ENCODE measurements at regions not wholly inside any gene's neighbourhood (a gene's known extent, or its start where the extent isn't known, plus 50 kb on each side); places are given as distances from the start of the nearest gene placed in this dataset.

DNA sequence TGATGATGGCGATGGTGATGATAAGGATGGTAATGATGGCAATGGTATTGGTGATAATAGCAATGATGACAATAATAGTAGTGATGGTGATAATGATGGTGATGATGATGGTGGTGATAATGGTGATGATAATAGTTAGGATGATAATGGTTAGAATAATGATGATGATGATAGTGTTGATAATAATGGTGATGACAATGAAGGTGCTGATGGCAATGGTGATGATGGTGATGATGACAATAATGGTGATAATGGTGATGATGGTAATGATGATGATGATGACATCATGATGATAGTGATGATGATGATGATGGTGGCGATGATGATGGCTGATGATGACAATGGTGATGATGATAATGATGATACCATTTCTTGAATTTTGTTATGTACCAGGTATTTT, 309.9 kb downstream of the MIAT start:
- H3K4me2 ChIP-seq (replicated peaks; ENCODE audit: low read depth, low read length, poor library complexity, severe bottlenecking), result no peak overlapping the region
- H3K27ac ChIP-seq (ENCODE audit: low read length in 2 of 2), result no peak overlapping the region
- ATAC-seq (ENCODE audit: low read depth) (no peak), DNase-seq (no peak)
- CTCF ChIA-PET, result no interaction called here
- H3K4me3 ChIP-seq (ENCODE audit: control extremely low read depth in 1 of 5, extremely low read depth in 1 of 5, insufficient read depth in 1 of 5, low read depth in 2 of 5, low read length in 4 of 5), result no peak overlapping the region
- POLR2A ChIA-PET, result no interaction called here
- no peaks in the 10 kb centered on the region for H3K36me3 ChIP-seq (replicated peaks in 1 of 2; ENCODE audit: control extremely low read depth in 1 of 2, control insufficient read depth in 1 of 2, extremely low read depth in 1 of 2, insufficient read depth in 2 of 2, low read length in 1 of 2)
- TF ChIP-seq, protein P1, sequence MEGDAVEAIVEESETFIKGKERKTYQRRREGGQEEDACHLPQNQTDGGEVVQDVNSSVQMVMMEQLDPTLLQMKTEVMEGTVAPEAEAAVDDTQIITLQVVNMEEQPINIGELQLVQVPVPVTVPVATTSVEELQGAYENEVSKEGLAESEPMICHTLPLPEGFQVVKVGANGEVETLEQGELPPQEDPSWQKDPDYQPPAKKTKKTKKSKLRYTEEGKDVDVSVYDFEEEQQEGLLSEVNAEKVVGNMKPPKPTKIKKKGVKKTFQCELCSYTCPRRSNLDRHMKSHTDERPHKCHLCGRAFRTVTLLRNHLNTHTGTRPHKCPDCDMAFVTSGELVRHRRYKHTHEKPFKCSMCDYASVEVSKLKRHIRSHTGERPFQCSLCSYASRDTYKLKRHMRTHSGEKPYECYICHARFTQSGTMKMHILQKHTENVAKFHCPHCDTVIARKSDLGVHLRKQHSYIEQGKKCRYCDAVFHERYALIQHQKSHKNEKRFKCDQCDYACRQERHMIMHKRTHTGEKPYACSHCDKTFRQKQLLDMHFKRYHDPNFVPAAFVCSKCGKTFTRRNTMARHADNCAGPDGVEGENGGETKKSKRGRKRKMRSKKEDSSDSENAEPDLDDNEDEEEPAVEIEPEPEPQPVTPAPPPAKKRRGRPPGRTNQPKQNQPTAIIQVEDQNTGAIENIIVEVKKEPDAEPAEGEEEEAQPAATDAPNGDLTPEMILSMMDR (IDR thresholded peaks at IDR 0.05), result no peak
- no peak for TF ChIP-seq EZH2 (IDR thresholded peaks at IDR 0.05; ENCODE audit: borderline replicate concordance, insufficient read depth, low read depth, low read length, poor library complexity, severe bottlenecking)
- no peaks in the 10 kb centered on the region for H3K9me3 ChIP-seq (ENCODE audit: control extremely low read depth in 1 of 3, control insufficient read depth in 2 of 3, insufficient read depth in 1 of 3, low read length in 2 of 3)
- no peaks in the 10 kb centered on the region for H4K20me1 ChIP-seq (ENCODE audit: control insufficient read depth, insufficient read depth, low read length, poor library complexity, severe bottlenecking)
- no peak overlapping the region for H3K4me3 Mint-ChIP-seq
- H3K79me2 ChIP-seq (ENCODE audit: control insufficient read depth, insufficient read depth, low read length), result no peaks in the 10 kb centered on the region
- H3K27ac Mint-ChIP-seq, result no peak overlapping the region
- WGBS (ENCODE audit: insufficient coverage), result 100% methylated on average over 1 of the region's 2 CpGs
- H3K4me1 ChIP-seq (ENCODE audit: control insufficient read depth in 2 of 2, insufficient read depth in 2 of 2, low read length in 2 of 2), result no peaks in the 10 kb centered on the region
- intact Hi-C loops (cut with micrococcal nuclease), result no loop called here
- H2AFZ ChIP-seq (ENCODE audit: insufficient read depth, low read depth, low read length, poor library complexity, severe bottlenecking), result no peak overlapping the region
- H3K27me3 ChIP-seq (replicated peaks in 1 of 4; ENCODE audit: control extremely low read depth in 1 of 4, control insufficient read depth in 3 of 4, insufficient read depth in 4 of 4, low read length in 3 of 4), result no peaks in the 10 kb centered on the region
- peaks cover 22% of the 10 kb centered on the region for H3K27me3 Mint-ChIP-seq
- no peaks in the 10 kb centered on the region for H3K4me1 Mint-ChIP-seq
- H3K9me3 Mint-ChIP-seq (ENCODE audit: insufficient read depth), result peaks cover 9% of the 10 kb centered on the region
- H3K9ac ChIP-seq (ENCODE audit: low read length), result no peak overlapping the region

DNA sequence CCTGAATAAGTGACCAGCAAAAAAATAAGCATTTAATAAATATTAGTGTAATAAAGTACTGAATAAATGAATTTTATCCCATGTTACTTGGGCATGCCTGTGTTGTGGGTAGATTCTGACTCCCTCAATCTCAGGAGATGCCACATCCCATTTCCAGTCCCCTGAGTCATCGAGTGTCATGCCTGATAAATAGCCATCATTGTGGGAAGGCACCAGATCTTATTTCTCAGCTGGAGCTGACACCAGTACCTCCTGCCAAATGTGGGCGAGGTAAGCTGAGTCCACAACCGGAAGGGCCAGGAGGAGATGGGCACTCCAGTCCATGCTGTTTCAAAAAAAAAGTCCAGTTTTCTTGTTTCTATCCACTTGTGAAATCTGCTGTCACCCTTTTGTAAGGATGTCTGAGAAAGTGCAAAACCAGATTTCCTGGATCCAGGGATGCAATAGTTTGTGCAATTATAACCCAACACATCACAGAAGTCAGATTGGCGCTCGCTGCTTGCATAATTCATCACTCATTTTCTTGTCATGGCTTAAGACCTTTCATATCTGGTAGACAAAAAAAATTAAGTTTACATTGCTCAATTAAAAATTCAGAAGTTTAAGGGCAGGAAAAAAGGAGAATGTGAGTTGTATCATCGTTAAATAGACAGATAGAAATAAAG, 311.6 kb downstream of the MIAT start:
- WGBS (ENCODE audit: insufficient coverage), result 85% methylated on average over 4 of the region's 6 CpGs
- intact Hi-C loops (cut with micrococcal nuclease), result no loop called here
- Mint-ChIP-seq H3K4me1 (no peaks in the 10 kb centered on the region), H3K9me3 (ENCODE audit: insufficient read depth) (peaks cover 9% of the 10 kb centered on the region), H3K4me3 (no peak overlapping the region), H3K27ac (no peak overlapping the region), H3K27me3 (peaks cover 19% of the 10 kb centered on the region)
- Histone ChIP-seq H3K27me3 (replicated peaks in 1 of 4; ENCODE audit: control extremely low read depth in 1 of 4, control insufficient read depth in 3 of 4, insufficient read depth in 4 of 4, low read length in 3 of 4) (no peaks in the 10 kb centered on the region), H3K79me2 (ENCODE audit: control insufficient read depth, insufficient read depth, low read length) (no peaks in the 10 kb centered on the region), H2AFZ (ENCODE audit: insufficient read depth, low read depth, low read length, poor library complexity, severe bottlenecking) (no peak overlapping the region), H3K4me3 (ENCODE audit: control extremely low read depth in 1 of 5, extremely low read depth in 1 of 5, insufficient read depth in 1 of 5, low read depth in 2 of 5, low read length in 4 of 5) (no peak overlapping the region), H3K4me2 (replicated peaks; ENCODE audit: low read depth, low read length, poor library complexity, severe bottlenecking) (no peak overlapping the region), H3K9me3 (ENCODE audit: control extremely low read depth in 1 of 3, control insufficient read depth in 2 of 3, insufficient read depth in 1 of 3, low read length in 2 of 3) (no peaks in the 10 kb centered on the region), H3K27ac (ENCODE audit: low read length in 2 of 2) (no peak overlapping the region), H4K20me1 (ENCODE audit: control insufficient read depth, insufficient read depth, low read length, poor library complexity, severe bottlenecking) (no peaks in the 10 kb centered on the region), H3K4me1 (ENCODE audit: control insufficient read depth in 2 of 2, insufficient read depth in 2 of 2, low read length in 2 of 2) (no peaks in the 10 kb centered on the region), H3K36me3 (replicated peaks in 1 of 2; ENCODE audit: control extremely low read depth in 1 of 2, control insufficient read depth in 1 of 2, extremely low read depth in 1 of 2, insufficient read depth in 2 of 2, low read length in 1 of 2) (no peaks in the 10 kb centered on the region), H3K9ac (ENCODE audit: low read length) (no peak overlapping the region)
- ATAC-seq (ENCODE audit: low read depth) (no peak), DNase-seq (no peak)
- TF ChIP-seq EZH2 (IDR thresholded peaks at IDR 0.05; ENCODE audit: borderline replicate concordance, insufficient read depth, low read depth, low read length, poor library complexity, severe bottlenecking), result no peak
- TF ChIP-seq, protein P1 (IDR thresholded peaks at IDR 0.05), result no peak
- ChIA-PET POLR2A (no interaction called here), CTCF (no interaction called here)
